ENCODE measurements at regions not wholly inside any gene's neighbourhood (a gene's known extent, or its start where the extent isn't known, plus 50 kb on each side); places are given as distances from the start of the nearest gene placed in this dataset.

GRCh38 chr1:195550071-195550862 lies 1058.0 kb downstream of the KCNT2 start:
- no peak for TF ChIP-seq CTCF (IDR thresholded peaks at IDR 0.05; ENCODE audit: low read length)
- TF ChIP-seq EZH2 (IDR thresholded peaks at IDR 0.05; ENCODE audit: borderline replicate concordance, low read length): no peak
